Breast epithelium (tissue), 4 donors: ENCODE measurements at regions not wholly inside any gene's neighbourhood (a gene's known extent, or its start where the extent isn't known, plus 50 kb on each side); places are given as distances from the start of the nearest gene placed in this dataset.
"Not testable (repeated sequence)": the region's sequence is repeated elsewhere in the genome, so short reads cannot be mapped to it uniquely, and the experiment has no call there.

Experiments used
- DNase-seq, 2 donors: peaks; one replicate each; pipeline ENCODE4 v3.0.0-alpha.2; 2019; ENCODE audit warnings: low spot score in 2 of 2
- H3K27ac ChIP-seq, 2 donors: fragments of 200-600 bp; sonication (generic) in 1 of 2; one replicate each; pipeline ENCODE4 v1.5.1; 2016 to 2019; ENCODE audit warnings: mild to moderate bottlenecking in 1 of 2
- H3K27me3 ChIP-seq, 2 donors: fragments of 200-600 bp; sonication (generic) in 1 of 2; one replicate each; pipeline versions ENCODE4 v1.5.1 to v1.6.0; 2017 to 2019; ENCODE audit warnings: control low read depth in 1 of 2, mild to moderate bottlenecking in 1 of 2
- H3K36me3 ChIP-seq: fragments of 200-600 bp; one replicate; pipeline ENCODE4 v1.5.1; 2019
- H3K4me1 ChIP-seq, 2 donors: fragments of 200-600 bp; sonication (generic); one replicate each; pipeline ENCODE4 v1.5.1; 2016 to 2019; ENCODE audit warnings: control low read depth in 1 of 2
- H3K4me3 ChIP-seq, 3 donors: fragments of 200-600 bp; sonication (generic); 1 replicate in 2 of 3; 2 replicates in 1 of 3; pipeline ENCODE4 v1.5.1; 2016 to 2019; ENCODE audit warnings: mild to moderate bottlenecking in 3 of 3, moderate library complexity in 2 of 3
- H3K9me3 ChIP-seq, 2 donors: fragments of 200-600 bp; sonication (generic) in 1 of 2; one replicate each; pipeline ENCODE4 v1.5.1; 2016 to 2019; ENCODE audit warnings: control low read depth in 1 of 2
- CTCF ChIP-seq, 3 donors: fragments of 450-650 bp; IDR thresholded peaks; one replicate each; pipeline ENCODE4 v1.5.1; 2016 to 2017; ENCODE audit warnings: antibody characterized with exemption in 3 of 3, mild to moderate bottlenecking in 3 of 3, moderate library complexity in 3 of 3
- POLR2A ChIP-seq: fragments of 450-650 bp; IDR thresholded peaks from one replicate; pipeline ENCODE4 v1.6.1; 2016; ENCODE audit warnings: antibody characterized with exemption, mild to moderate bottlenecking, moderate library complexity
- POLR2AphosphoS5 ChIP-seq, 3 donors: sonication (generic); formaldehyde crosslinking; IDR thresholded peaks; one replicate each; pipeline ENCODE4 v1.6.1; 2017; ENCODE audit warnings: antibody characterized with exemption in 3 of 3
- intact Hi-C: fragments of 100-400 bp; cut with DNase I; formaldehyde crosslinking; loops from one replicate; pipeline ENCODE4 v1.15.1; 2023; ENCODE audit warnings: low total_unique reads

GRCh38 chrX:88903989-88904718 lies 157.1 kb downstream of the CPXCR1 start:
- no peaks in the 10 kb centered on the region for H3K9me3 ChIP-seq
- no peaks in the 10 kb centered on the region for H3K36me3 ChIP-seq
- no peaks in the 10 kb centered on the region for H3K4me1 ChIP-seq
- H3K4me3 ChIP-seq = no peak overlapping the region
- H3K27me3 ChIP-seq = no peaks in the 10 kb centered on the region
- intact Hi-C loops = no loop called here
- H3K27ac ChIP-seq = no peak overlapping the region
- no peak for DNase-seq
- TF ChIP-seq POLR2AphosphoS5 (IDR thresholded peaks at IDR 0.05) = no peak
- TF ChIP-seq CTCF (IDR thresholded peaks at IDR 0.05) = no peak
- no peak for TF ChIP-seq POLR2A

- intact Hi-C loops = no loop called here
- Histone ChIP-seq H3K4me3 (no peak overlapping the region), H3K9me3 (no peaks in the 10 kb centered on the region), H3K27ac (no peak overlapping the region), H3K36me3 (no peaks in the 10 kb centered on the region), H3K4me1 (no peaks in the 10 kb centered on the region), H3K27me3 (peaks cover 0 to 5% of the 10 kb centered on the region in 2 donors)
- DNase-seq = no peak
- no peak for TF ChIP-seq POLR2AphosphoS5 (IDR thresholded peaks at IDR 0.05)
- TF ChIP-seq POLR2A = no peak
- TF ChIP-seq CTCF (IDR thresholded peaks at IDR 0.05) = no peak
Measured at GRCh38 chrX:88908056-88908455, 161.0 kb downstream of the CPXCR1 start.

GRCh38 chrX:88937616-88938015 lies 190.6 kb downstream of the CPXCR1 start:
- no peak overlapping the region for H3K27ac ChIP-seq
- TF ChIP-seq POLR2AphosphoS5 (IDR thresholded peaks at IDR 0.05) = no peak
- TF ChIP-seq POLR2A = no peak
- TF ChIP-seq CTCF (IDR thresholded peaks at IDR 0.05) = no peak

GRCh38 chrX:88940904-88941303 lies 193.9 kb downstream of the CPXCR1 start:
- intact Hi-C loops = no loop called here
- Histone ChIP-seq H3K4me3 (no peak overlapping the region), H3K27ac (no peak overlapping the region), H3K4me1 (no peaks in the 10 kb centered on the region), H3K9me3 (no peaks in the 10 kb centered on the region), H3K36me3 (no peaks in the 10 kb centered on the region), H3K27me3 (peaks cover 0 to 13% of the 10 kb centered on the region in 2 donors)
- DNase-seq = no peak
- no peak for TF ChIP-seq CTCF (IDR thresholded peaks at IDR 0.05)
- no peak for TF ChIP-seq POLR2AphosphoS5 (IDR thresholded peaks at IDR 0.05)
- no peak for TF ChIP-seq POLR2A

More at GRCh38 chrX:88937616-88938015, 190.6 kb downstream of the CPXCR1 start:
- H3K36me3 ChIP-seq = no peaks in the 10 kb centered on the region
- no peak overlapping the region for H3K4me3 ChIP-seq
- no peaks in the 10 kb centered on the region for H3K9me3 ChIP-seq
- no peaks in the 10 kb centered on the region for H3K4me1 ChIP-seq
- H3K27me3 ChIP-seq = peaks cover 0 to 8% of the 10 kb centered on the region in 2 donors
- DNase-seq = no peak
- intact Hi-C loops = no loop called here

GRCh38 chrX:88944661-88945060 lies 197.6 kb downstream of the CPXCR1 start:
- no peaks in the 10 kb centered on the region for H3K4me1 ChIP-seq
- intact Hi-C loops = no loop called here

GRCh38 chrX:88956059-88956458 lies 209.0 kb downstream of the CPXCR1 start:
- H3K4me1 ChIP-seq, intact Hi-C loops, H3K4me3 ChIP-seq, H3K27ac ChIP-seq, H3K36me3 ChIP-seq, H3K27me3 ChIP-seq, DNase-seq: not testable (repeated sequence)
- peaks cover 0 to 12% of the 10 kb centered on the region in 2 donors for H3K9me3 ChIP-seq

More at GRCh38 chrX:88944661-88945060, 197.6 kb downstream of the CPXCR1 start:
- H3K9me3 ChIP-seq = no peaks in the 10 kb centered on the region
- no peak overlapping the region for H3K27ac ChIP-seq
- H3K36me3 ChIP-seq = no peaks in the 10 kb centered on the region
- no peak for TF ChIP-seq POLR2AphosphoS5 (IDR thresholded peaks at IDR 0.05)
- TF ChIP-seq CTCF (IDR thresholded peaks at IDR 0.05) = no peak
- TF ChIP-seq POLR2A = no peak
- DNase-seq = peak in 1 of 2 donors; percentile 22
- peaks cover 0 to 6% of the 10 kb centered on the region in 2 donors for H3K27me3 ChIP-seq
- no peak overlapping the region for H3K4me3 ChIP-seq
